ENCODE measurements at regions not wholly inside any gene's neighbourhood (a gene's known extent, or its start where the extent isn't known, plus 50 kb on each side); places are given as distances from the start of the nearest gene placed in this dataset.
"Not testable (repeated sequence)": the region's sequence is repeated elsewhere in the genome, so short reads cannot be mapped to it uniquely, and the experiment has no call there.

DNA sequence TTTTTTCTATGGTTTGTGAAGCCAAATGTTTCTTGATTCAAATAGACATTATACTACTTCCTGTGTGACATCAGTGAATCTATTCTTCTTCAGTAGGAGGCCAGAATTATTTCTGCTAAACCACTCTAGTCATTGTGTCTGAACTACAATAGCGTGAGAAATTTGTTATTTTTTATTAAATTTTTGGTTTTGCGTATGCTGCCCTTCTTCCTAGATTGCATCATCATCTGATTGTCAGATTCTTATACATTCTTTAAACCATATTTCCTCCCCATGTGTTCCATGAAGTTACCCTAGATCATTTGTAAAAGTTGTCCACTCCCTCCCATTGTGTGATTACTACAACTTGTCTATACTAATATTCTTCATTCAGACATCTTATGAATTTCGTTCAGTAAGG lies 187.8 kb upstream of the SPRY2 start:
- no peaks in the 10 kb centered on the region for H3K27me3 ChIP-seq (ENCODE audit: low read depth)
- H3K4me1 ChIP-seq, result no peaks in the 10 kb centered on the region
- H3K9me3 ChIP-seq, result no peaks in the 10 kb centered on the region
- in situ Hi-C loops (cut with MboI; ENCODE audit: low sequenced_read_pairs), result no loop called here
- H3K4me3 ChIP-seq, result no peak overlapping the region
- DNase-seq (ENCODE audit: low spot score in 2 of 2), result no peak
- no peaks in the 10 kb centered on the region for H3K36me3 ChIP-seq (replicated peaks)

DNA sequence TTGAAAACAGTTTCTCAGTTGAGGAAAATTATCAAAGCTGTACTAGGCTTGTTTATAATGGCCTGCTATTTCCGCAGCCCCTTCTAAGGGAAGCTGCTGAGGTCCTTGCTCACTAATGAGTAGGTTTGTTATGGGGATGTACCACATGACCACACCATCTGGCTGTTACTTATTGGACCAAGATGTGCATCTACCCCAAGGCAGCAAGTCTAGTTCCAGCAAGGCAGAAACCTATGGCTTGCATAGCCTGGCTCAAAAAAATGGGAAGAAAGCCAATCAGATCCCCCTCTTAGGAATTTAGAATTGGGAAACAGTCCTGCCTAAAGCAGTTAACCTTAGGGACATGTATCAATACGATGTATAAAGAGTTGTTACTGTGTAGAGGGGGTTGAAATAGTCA lies 186.5 kb upstream of the SPRY2 start:
- in situ Hi-C loops (cut with MboI; ENCODE audit: low sequenced_read_pairs), result no loop called here
- H3K9me3 ChIP-seq, result no peaks in the 10 kb centered on the region
- H3K27me3 ChIP-seq (ENCODE audit: low read depth), result no peaks in the 10 kb centered on the region
- no peaks in the 10 kb centered on the region for H3K36me3 ChIP-seq (replicated peaks)
- H3K4me3 ChIP-seq, result no peak overlapping the region
- H3K4me1 ChIP-seq, result no peaks in the 10 kb centered on the region
- DNase-seq (ENCODE audit: low spot score in 2 of 2), result no peak

- in situ Hi-C loops (cut with MboI; ENCODE audit: low sequenced_read_pairs), result no loop called here
- no peak for DNase-seq (ENCODE audit: low spot score in 2 of 2)
These were observed 183.7 kb upstream of the SPRY2 start for GRCh38 chr13:80524447-80525215.

GRCh38 chr13:80523134-80523533 lies 182.2 kb upstream of the SPRY2 start:
- no peak for DNase-seq (ENCODE audit: low spot score in 2 of 2)
- Histone ChIP-seq H3K27me3 (ENCODE audit: low read depth) (no peaks in the 10 kb centered on the region), H3K4me1 (no peaks in the 10 kb centered on the region), H3K4me3 (no peak overlapping the region), H3K36me3 (replicated peaks) (no peaks in the 10 kb centered on the region), H3K9me3 (no peaks in the 10 kb centered on the region)
- in situ Hi-C loops (cut with MboI; ENCODE audit: low sequenced_read_pairs), result no loop called here

More at GRCh38 chr13:80524447-80525215, 183.7 kb upstream of the SPRY2 start:
- Histone ChIP-seq H3K9me3 (no peaks in the 10 kb centered on the region), H3K36me3 (replicated peaks) (no peaks in the 10 kb centered on the region), H3K4me3 (no peak overlapping the region), H3K4me1 (no peaks in the 10 kb centered on the region), H3K27me3 (ENCODE audit: low read depth) (no peaks in the 10 kb centered on the region)

- H3K4me1 ChIP-seq; H3K9me3 ChIP-seq; DNase-seq (ENCODE audit: low spot score in 2 of 2); H3K4me3 ChIP-seq; in situ Hi-C loops (cut with MboI; ENCODE audit: low sequenced_read_pairs); H3K36me3 ChIP-seq (replicated peaks); H3K27me3 ChIP-seq (ENCODE audit: low read depth): not testable (repeated sequence)
These were observed 181.5 kb upstream of the SPRY2 start for GRCh38 chr13:80522463-80522862.

GRCh38 chr13:80516818-80517348 lies 176.0 kb upstream of the SPRY2 start:
- DNase-seq (ENCODE audit: low spot score in 2 of 2), result no peak
- no peaks in the 10 kb centered on the region for H3K36me3 ChIP-seq (replicated peaks)
- H3K4me1 ChIP-seq, result no peaks in the 10 kb centered on the region
- no peaks in the 10 kb centered on the region for H3K27me3 ChIP-seq (ENCODE audit: low read depth)
- H3K4me3 ChIP-seq, result no peak overlapping the region
- no peaks in the 10 kb centered on the region for H3K9me3 ChIP-seq
- in situ Hi-C loops (cut with MboI; ENCODE audit: low sequenced_read_pairs), result no loop called here

DNA sequence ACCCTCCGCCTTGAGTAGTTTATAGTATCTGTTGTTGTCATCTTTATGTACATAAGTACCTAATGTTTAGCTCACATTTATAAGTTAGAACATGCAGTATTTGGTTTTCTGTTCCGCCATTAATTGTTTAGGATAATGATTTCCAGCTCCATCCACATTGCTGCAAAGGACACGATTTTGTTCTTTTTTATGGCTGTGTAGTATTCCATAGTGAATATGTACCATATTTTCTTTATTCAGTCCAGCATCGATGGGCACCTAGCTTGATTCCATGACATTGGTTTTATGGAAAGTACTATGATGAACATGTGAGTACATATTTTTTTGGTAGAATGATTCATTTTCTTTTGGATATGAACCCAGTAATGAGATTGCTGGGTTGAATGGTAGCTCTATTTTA lies 174.4 kb upstream of the SPRY2 start:
- H3K36me3 ChIP-seq (replicated peaks), result no peaks in the 10 kb centered on the region
- in situ Hi-C loops (cut with MboI; ENCODE audit: low sequenced_read_pairs), result no loop called here
- no peaks in the 10 kb centered on the region for H3K4me1 ChIP-seq
- DNase-seq (ENCODE audit: low spot score in 2 of 2), result no peak
- H3K27me3 ChIP-seq (ENCODE audit: low read depth), result no peaks in the 10 kb centered on the region
- H3K4me3 ChIP-seq, result no peak overlapping the region
- no peaks in the 10 kb centered on the region for H3K9me3 ChIP-seq

DNA sequence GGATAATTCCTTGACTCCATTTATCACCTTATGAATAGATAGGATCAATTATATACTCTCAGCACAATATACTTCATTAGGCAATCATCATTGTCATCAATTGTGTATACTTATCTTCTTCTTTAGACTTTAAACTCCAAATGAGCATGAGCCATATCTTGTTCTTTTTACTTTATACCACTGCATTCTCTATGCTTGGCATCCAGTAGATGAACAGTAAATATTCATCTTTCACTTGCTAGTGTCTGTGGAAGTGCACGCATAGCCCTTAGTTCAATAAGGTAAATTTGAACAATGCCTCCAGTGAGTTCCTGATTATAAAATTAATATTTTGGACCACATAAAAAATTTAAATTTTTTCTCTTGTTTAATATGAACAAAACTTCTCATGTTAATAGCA lies 172.3 kb upstream of the SPRY2 start:
- no peaks in the 10 kb centered on the region for H3K27me3 ChIP-seq (ENCODE audit: low read depth)
- DNase-seq (ENCODE audit: low spot score in 2 of 2), result no peak
- in situ Hi-C loops (cut with MboI; ENCODE audit: low sequenced_read_pairs), result no loop called here
- H3K36me3 ChIP-seq (replicated peaks), result no peaks in the 10 kb centered on the region
- H3K4me1 ChIP-seq, result no peaks in the 10 kb centered on the region
- no peaks in the 10 kb centered on the region for H3K9me3 ChIP-seq
- no peak overlapping the region for H3K4me3 ChIP-seq

- no peaks in the 10 kb centered on the region for H3K9me3 ChIP-seq
- H3K4me1 ChIP-seq, result no peaks in the 10 kb centered on the region
- H3K36me3 ChIP-seq (replicated peaks), result no peaks in the 10 kb centered on the region
- in situ Hi-C loops (cut with MboI; ENCODE audit: low sequenced_read_pairs), result no loop called here
- H3K27me3 ChIP-seq (ENCODE audit: low read depth), result no peaks in the 10 kb centered on the region
- DNase-seq (ENCODE audit: low spot score in 2 of 2), result no peak
- H3K4me3 ChIP-seq, result no peak overlapping the region
These were observed 169.8 kb upstream of the SPRY2 start for GRCh38 chr13:80510686-80511085.

DNA sequence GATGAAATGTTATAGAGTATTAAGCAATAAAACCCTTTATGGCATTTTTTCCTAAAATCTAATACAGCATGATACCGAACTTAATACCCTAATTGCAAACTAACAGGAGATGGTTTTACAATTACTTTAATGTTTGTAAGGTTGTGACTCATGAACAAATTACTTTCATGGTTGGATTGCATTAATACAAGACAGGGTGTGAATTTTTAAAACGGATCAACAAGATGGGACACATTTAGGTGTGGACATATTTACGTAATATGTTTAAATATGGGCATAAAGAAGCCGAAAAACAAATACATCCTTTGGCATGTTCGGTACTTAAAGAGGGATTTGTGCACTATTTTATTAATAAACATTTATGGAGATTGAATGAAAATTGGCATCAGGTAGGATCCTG lies 168.3 kb upstream of the SPRY2 start:
- H3K36me3 ChIP-seq (replicated peaks), result no peaks in the 10 kb centered on the region
- H3K4me1 ChIP-seq, result no peaks in the 10 kb centered on the region
- in situ Hi-C loops (cut with MboI; ENCODE audit: low sequenced_read_pairs), result no loop called here
- no peaks in the 10 kb centered on the region for H3K9me3 ChIP-seq
- DNase-seq (ENCODE audit: low spot score in 2 of 2), result no peak
- no peak overlapping the region for H3K4me3 ChIP-seq
- H3K27me3 ChIP-seq (ENCODE audit: low read depth), result no peaks in the 10 kb centered on the region

DNA sequence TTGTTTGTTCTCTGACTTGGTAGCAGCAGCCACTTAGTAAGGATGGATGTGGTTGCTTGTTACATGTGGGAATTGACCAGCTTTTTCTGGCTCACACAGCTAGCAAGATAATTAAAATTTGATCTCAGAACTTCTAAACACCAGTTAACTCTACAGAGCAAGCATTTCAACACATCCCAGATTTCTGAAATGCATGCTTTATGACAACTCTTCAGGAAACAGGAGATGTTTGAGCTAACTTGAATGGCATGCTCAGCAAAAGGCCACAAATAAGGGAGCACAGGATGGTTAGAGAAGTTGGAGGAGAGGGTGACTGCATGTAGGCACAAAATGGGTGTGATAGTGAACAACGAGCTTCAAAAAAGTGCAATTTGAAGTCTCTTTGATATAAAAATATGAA lies 167.1 kb upstream of the SPRY2 start:
- no peak for DNase-seq (ENCODE audit: low spot score in 2 of 2)
- no peaks in the 10 kb centered on the region for H3K27me3 ChIP-seq (ENCODE audit: low read depth)
- H3K36me3 ChIP-seq (replicated peaks), result no peaks in the 10 kb centered on the region
- no peaks in the 10 kb centered on the region for H3K9me3 ChIP-seq
- in situ Hi-C loops (cut with MboI; ENCODE audit: low sequenced_read_pairs), result no loop called here
- H3K4me1 ChIP-seq, result no peaks in the 10 kb centered on the region
- H3K4me3 ChIP-seq, result no peak overlapping the region

- H3K27me3 ChIP-seq (ENCODE audit: low read depth), result no peaks in the 10 kb centered on the region
- no peak overlapping the region for H3K4me3 ChIP-seq
- DNase-seq (ENCODE audit: low spot score in 2 of 2), result no peak
- H3K4me1 ChIP-seq, result no peaks in the 10 kb centered on the region
- no peaks in the 10 kb centered on the region for H3K9me3 ChIP-seq
- H3K36me3 ChIP-seq (replicated peaks), result no peaks in the 10 kb centered on the region
- in situ Hi-C loops (cut with MboI; ENCODE audit: low sequenced_read_pairs), result no loop called here
These were observed 163.5 kb upstream of the SPRY2 start for GRCh38 chr13:80504453-80504852.

DNA sequence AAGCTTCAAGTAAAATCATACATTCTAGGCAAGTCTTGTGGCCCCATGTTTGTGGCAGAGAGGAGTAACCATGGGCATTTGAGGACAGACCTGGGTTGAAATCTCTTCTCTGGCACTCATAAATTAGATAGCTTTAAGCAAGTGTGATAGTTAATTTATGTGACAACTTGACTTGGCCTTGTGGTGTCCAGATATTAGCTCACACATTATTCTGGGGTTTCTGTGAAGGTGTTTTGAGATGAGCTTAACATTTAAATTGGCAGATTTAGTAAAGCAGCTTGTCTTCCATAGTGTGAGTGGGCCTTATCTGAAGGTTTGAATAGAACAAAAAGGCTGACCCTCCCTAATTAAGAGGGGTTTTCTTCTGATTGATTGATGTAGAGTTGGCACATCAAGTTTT lies 161.4 kb upstream of the SPRY2 start:
- no peaks in the 10 kb centered on the region for H3K27me3 ChIP-seq (ENCODE audit: low read depth)
- no peaks in the 10 kb centered on the region for H3K9me3 ChIP-seq
- no peaks in the 10 kb centered on the region for H3K4me1 ChIP-seq
- DNase-seq (ENCODE audit: low spot score in 2 of 2), result no peak
- in situ Hi-C loops (cut with MboI; ENCODE audit: low sequenced_read_pairs), result no loop called here
- H3K36me3 ChIP-seq (replicated peaks), result no peaks in the 10 kb centered on the region
- H3K4me3 ChIP-seq, result no peak overlapping the region

DNA sequence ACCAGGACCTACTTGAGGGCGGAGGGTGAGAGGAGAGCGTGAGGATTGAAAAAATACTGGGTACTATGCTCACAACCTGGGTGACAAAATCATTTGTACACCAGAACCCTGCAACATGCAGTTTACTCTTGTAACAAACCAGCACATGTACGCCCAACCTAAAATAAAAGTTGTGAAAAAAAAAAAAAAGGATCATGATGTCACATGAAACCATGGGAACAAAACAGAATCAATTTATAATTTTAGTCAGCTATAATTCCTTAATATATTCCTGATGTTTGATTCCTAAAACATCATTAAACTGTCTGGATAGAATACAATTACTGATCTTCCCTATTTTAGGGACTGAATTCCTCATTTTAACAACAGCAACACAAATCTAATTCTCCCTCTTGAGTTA lies 160.6 kb upstream of the SPRY2 start:
- in situ Hi-C loops (cut with MboI; ENCODE audit: low sequenced_read_pairs), result no loop called here

More for the DNA sequence above, 160.6 kb upstream of the SPRY2 start:
- Histone ChIP-seq H3K9me3 (no peaks in the 10 kb centered on the region), H3K4me1 (no peaks in the 10 kb centered on the region), H3K36me3 (replicated peaks) (no peaks in the 10 kb centered on the region), H3K27me3 (ENCODE audit: low read depth) (no peaks in the 10 kb centered on the region), H3K4me3 (no peak overlapping the region)
- DNase-seq (ENCODE audit: low spot score in 2 of 2), result no peak

All from HAP-1 (cell line).